ENCODE measurements at regions not wholly inside any gene's neighbourhood (a gene's known extent, or its start where the extent isn't known, plus 50 kb on each side); places are given as distances from the start of the nearest gene placed in this dataset.

DNA sequence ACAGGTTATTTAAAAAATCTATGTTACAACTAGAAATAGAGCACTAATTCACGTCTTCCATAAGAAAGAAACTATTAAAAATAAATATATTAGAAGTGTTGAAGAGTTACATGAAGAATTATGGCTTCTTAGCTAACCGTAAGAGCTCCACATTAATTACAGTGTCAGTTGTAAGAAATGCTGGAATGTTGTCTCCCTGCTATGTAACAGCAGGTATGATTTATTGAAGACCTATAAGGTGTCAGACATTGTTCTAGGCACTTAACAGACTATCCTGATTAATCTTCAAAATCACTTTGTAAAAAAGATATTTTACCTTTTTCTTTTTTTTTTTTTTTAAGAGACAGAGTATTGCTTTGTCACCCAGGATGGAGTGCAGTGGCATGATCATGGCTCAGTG, 75.8 kb upstream of the NEBL start:
- no peak overlapping the region for H3K27ac ChIP-seq
- intact Hi-C loops (cut with DNase I), result no loop called here
- no peak for ATAC-seq
- peaks cover 12% of the 10 kb centered on the region for H3K4me1 ChIP-seq
- H3K27me3 ChIP-seq, result no peaks in the 10 kb centered on the region
- no peaks in the 10 kb centered on the region for H3K9me3 ChIP-seq
- H3K4me3 ChIP-seq, result no peak overlapping the region
- no peaks in the 10 kb centered on the region for H3K36me3 ChIP-seq (replicated peaks in 1 of 2; ENCODE audit: insufficient read depth in 1 of 2, low read depth in 2 of 2)
- no peak for DNase-seq
- 85 to 88% methylated on average over 2 of the region's 2 CpGs for WGBS, 2 donors
- TF ChIP-seq POLR2A (IDR thresholded peaks at IDR 0.05), result no peak
- TF ChIP-seq, protein P1, sequence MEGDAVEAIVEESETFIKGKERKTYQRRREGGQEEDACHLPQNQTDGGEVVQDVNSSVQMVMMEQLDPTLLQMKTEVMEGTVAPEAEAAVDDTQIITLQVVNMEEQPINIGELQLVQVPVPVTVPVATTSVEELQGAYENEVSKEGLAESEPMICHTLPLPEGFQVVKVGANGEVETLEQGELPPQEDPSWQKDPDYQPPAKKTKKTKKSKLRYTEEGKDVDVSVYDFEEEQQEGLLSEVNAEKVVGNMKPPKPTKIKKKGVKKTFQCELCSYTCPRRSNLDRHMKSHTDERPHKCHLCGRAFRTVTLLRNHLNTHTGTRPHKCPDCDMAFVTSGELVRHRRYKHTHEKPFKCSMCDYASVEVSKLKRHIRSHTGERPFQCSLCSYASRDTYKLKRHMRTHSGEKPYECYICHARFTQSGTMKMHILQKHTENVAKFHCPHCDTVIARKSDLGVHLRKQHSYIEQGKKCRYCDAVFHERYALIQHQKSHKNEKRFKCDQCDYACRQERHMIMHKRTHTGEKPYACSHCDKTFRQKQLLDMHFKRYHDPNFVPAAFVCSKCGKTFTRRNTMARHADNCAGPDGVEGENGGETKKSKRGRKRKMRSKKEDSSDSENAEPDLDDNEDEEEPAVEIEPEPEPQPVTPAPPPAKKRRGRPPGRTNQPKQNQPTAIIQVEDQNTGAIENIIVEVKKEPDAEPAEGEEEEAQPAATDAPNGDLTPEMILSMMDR (IDR thresholded peaks at IDR 0.05), result no peak

DNA sequence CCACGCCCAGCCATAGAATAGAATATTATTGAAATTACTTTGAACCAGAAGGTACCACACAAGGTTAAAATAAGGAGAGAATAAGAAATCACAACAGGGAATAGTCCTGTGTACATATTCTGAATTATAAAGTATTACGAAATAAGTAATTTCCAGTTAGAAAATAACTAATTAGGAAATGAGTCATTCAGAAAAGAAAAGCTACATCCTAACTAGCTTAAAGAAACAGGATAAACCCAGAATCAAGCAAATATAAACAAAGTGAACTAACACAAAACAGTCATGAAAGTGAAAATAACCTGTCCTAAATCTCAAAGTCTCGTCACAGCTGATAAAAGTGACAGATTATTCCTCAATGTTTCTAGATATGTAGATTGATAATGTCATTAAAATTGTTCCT, 74.8 kb upstream of the NEBL start:
- DNase-seq (no peak), ATAC-seq (no peak)
- Histone ChIP-seq H3K27ac (no peak overlapping the region), H3K4me1 (peaks cover 1% of the 10 kb centered on the region), H3K27me3 (no peaks in the 10 kb centered on the region), H3K36me3 (replicated peaks in 1 of 2; ENCODE audit: insufficient read depth in 1 of 2, low read depth in 2 of 2) (no peaks in the 10 kb centered on the region), H3K4me3 (no peak overlapping the region), H3K9me3 (no peaks in the 10 kb centered on the region)
- TF ChIP-seq, protein P1 (IDR thresholded peaks at IDR 0.05), result no peak
- TF ChIP-seq POLR2A (IDR thresholded peaks at IDR 0.05), result no peak
- intact Hi-C loops (cut with DNase I), result no loop called here
- 60 to 61% methylated on average over 3 of the region's 3 CpGs for WGBS, 2 donors

DNA sequence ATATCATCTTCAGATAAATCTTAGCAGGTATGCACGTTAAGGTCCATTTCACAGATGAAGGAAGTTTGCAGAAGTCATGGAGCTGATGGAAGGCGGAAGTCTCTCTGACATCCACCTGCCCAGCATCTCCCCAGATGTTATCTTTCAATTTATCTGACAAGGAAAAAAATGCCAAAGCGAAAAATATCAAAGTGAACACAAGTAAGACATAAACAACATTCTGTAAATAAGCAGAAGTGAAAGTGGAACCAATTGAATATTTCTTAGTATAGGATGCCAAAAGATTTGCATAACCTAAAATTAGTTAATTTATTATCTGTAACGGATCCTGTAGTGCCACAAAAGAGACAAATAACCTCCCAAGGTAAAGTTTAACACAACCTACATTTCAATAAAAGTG, 73.6 kb upstream of the NEBL start:
- no peak for TF ChIP-seq POLR2A (IDR thresholded peaks at IDR 0.05)
- TF ChIP-seq, protein P1 (IDR thresholded peaks at IDR 0.05), result no peak

DNA sequence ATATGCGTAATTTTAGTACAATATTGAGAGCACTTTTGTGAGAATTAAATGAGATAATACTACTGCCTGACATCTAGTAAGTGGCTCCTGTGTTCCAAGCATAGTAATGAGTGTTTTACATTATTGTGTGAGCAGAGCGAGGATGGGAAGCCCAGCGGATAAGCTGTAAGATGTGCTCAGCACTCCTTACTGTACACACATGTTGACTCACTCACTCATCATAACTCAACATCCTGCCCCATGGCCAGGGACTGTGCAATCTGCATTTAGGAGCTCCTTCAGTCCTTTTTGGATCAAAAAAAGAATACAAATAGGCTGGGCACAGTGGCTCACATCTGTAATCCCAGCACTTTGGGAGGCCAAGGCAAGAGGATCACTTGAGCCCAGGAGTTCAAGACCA, 72.9 kb upstream of the NEBL start:
- Histone ChIP-seq H3K27me3 (no peaks in the 10 kb centered on the region), H3K36me3 (replicated peaks in 1 of 2; ENCODE audit: insufficient read depth in 1 of 2, low read depth in 2 of 2) (no peaks in the 10 kb centered on the region), H3K9me3 (no peaks in the 10 kb centered on the region), H3K4me3 (no peak overlapping the region), H3K27ac (no peak overlapping the region), H3K4me1 (no peaks in the 10 kb centered on the region)
- DNase-seq (no peak), ATAC-seq (no peak)
- no peak for TF ChIP-seq POLR2A (IDR thresholded peaks at IDR 0.05)
- TF ChIP-seq, protein P1 (IDR thresholded peaks at IDR 0.05), result no peak
- WGBS, 2 donors, result 96 to 98% methylated on average over 3 of the region's 3 CpGs
- intact Hi-C loops (cut with DNase I), result no loop called here

More for the DNA sequence above, 73.6 kb upstream of the NEBL start:
- H3K27ac ChIP-seq, result no peak overlapping the region
- ATAC-seq (no peak), DNase-seq (no peak)
- H3K9me3 ChIP-seq, result no peaks in the 10 kb centered on the region
- no peaks in the 10 kb centered on the region for H3K27me3 ChIP-seq
- WGBS, 2 donors, result 63 to 71% methylated on average over 4 of the region's 4 CpGs
- H3K4me3 ChIP-seq, result no peak overlapping the region
- intact Hi-C loops (cut with DNase I), result no loop called here
- no peaks in the 10 kb centered on the region for H3K36me3 ChIP-seq (replicated peaks in 1 of 2; ENCODE audit: insufficient read depth in 1 of 2, low read depth in 2 of 2)
- H3K4me1 ChIP-seq, result no peaks in the 10 kb centered on the region

DNA sequence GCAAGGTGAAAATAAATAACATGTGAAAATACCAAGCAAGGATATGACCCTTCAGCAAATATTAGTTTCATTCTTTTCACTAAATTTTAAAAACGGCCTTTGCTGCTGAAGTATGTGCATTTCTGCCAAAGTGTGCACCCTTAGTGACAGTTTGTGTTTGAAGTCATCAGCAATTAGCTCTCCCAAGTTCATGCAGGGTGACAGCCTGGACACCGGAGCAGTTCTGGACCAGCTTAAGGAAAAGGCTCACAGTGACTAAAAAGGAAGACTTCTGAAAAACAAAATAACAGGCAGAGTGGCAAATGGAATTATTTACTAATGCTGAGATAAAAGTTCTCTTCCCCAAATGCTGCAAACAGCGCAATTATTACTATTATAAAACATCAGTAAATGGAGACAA, 69.3 kb upstream of the NEBL start:
- no peaks in the 10 kb centered on the region for H3K36me3 ChIP-seq (replicated peaks in 1 of 2; ENCODE audit: insufficient read depth in 1 of 2, low read depth in 2 of 2)
- DNase-seq (no peak), ATAC-seq (no peak)
- H3K27ac ChIP-seq, result no peak overlapping the region
- TF ChIP-seq, protein P1 (IDR thresholded peaks at IDR 0.05), result no peak
- TF ChIP-seq POLR2A (IDR thresholded peaks at IDR 0.05), result no peak
- intact Hi-C loops (cut with DNase I), result no loop called here
- H3K4me1 ChIP-seq, result no peaks in the 10 kb centered on the region
- H3K4me3 ChIP-seq, result no peak overlapping the region
- H3K9me3 ChIP-seq, result no peaks in the 10 kb centered on the region
- 84 to 94% methylated on average over 3 of the region's 3 CpGs for WGBS, 2 donors
- no peaks in the 10 kb centered on the region for H3K27me3 ChIP-seq
